Heart left ventricle (tissue), 13 donors: ENCODE measurements at regions not wholly inside any gene's neighbourhood (a gene's known extent, or its start where the extent isn't known, plus 50 kb on each side); places are given as distances from the start of the nearest gene placed in this dataset.

Source experiments
- CTCF ChIP-seq, 12 donors: fragments of 200-600 bp; sonication (generic) in 4 of 12; IDR thresholded peaks; one replicate each; pipeline versions ENCODE4 v1.5.0 to v1.8.0; 2018 to 2022; ENCODE audit warnings: antibody characterized with exemption in 12 of 12, mild to moderate bottlenecking in 5 of 12
- POLR2A ChIP-seq, 2 donors: fragments of 450-650 bp; IDR thresholded peaks; one replicate each; pipeline ENCODE4 v1.6.1; 2017; ENCODE audit warnings: antibody characterized with exemption in 2 of 2, mild to moderate bottlenecking in 2 of 2, moderate library complexity in 2 of 2
- donor health status: ischemic (EF 13 %, LVEDD 7.1; RV severe dilation, severe dysfunction).
- donor health status: DM: no; HTN: yes; CAD: no.
- donor health status: DM: no; HTN: no; CAD: no.
- donor health status: ischemic (EF 25% LVEDD 6.9; RV normal size, moderate dysfunction).
- donor health status: ischemic (EF 25% LVEDD 5.7; RV mildly dilated, moderate dysfunction).
- donor health status: ischemic (EF 35%, LVEDD 5.7; RV mildly dilated, moderate dysfunction).
- donor health status: nonischemic (EF 11% LVEDD 7.7; RV severe dilation, severe dysfunction).
- donor health status: DM: yes; HTN: yes; CAD: no.
- donor health status: PGD.
- donor health status: ischemic (EF 29% LVEDD 5.4; RV normal size, mild dysfunction).
- donor health status: nonischemic (EF 23%, LVEDD 6.1; RV moderate dilation, normal function).

- TF ChIP-seq CTCF (IDR thresholded peaks at IDR 0.05) (no peak), POLR2A (IDR thresholded peaks at IDR 0.05) (no peak)
Observed at GRCh38 chr2:160557903-160558302, 64.3 kb upstream of the RBMS1 start.
